ENCODE measurements at regions not wholly inside any gene's neighbourhood (a gene's known extent, or its start where the extent isn't known, plus 50 kb on each side); places are given as distances from the start of the nearest gene placed in this dataset.

- no peak overlapping the region for H3K27ac ChIP-seq
- no peaks in the 10 kb centered on the region for H3K27me3 ChIP-seq
- 63 to 75% methylated on average over 2 of the region's 2 CpGs for WGBS, 2 donors
- H3K36me3 ChIP-seq (ENCODE audit: low read depth, missing control alignments): no peaks in the 10 kb centered on the region
- H3K4me1 ChIP-seq: no peaks in the 10 kb centered on the region
- no peak for DNase-seq
- intact Hi-C loops (cut with DNase I; ENCODE audit: low total_unique reads): no loop called here
- TF ChIP-seq CTCF (IDR thresholded peaks at IDR 0.05) (no peak), POLR2A (IDR thresholded peaks at IDR 0.05) (no peak)
- H3K4me3 ChIP-seq: no peak overlapping the region
- H3K9me3 ChIP-seq: no peaks in the 10 kb centered on the region
Observed at GRCh38 chr7:17722798-17723197, 217.5 kb downstream of the SNX13 start.

GRCh38 chr7:17725821-17726220, 214.5 kb downstream of the SNX13 start:
- DNase-seq: no peak
- no peak overlapping the region for H3K4me3 ChIP-seq
- intact Hi-C loops (cut with DNase I; ENCODE audit: low total_unique reads): no loop called here
- H3K27me3 ChIP-seq: no peaks in the 10 kb centered on the region
- H3K9me3 ChIP-seq: no peaks in the 10 kb centered on the region
- no peak for TF ChIP-seq POLR2A (IDR thresholded peaks at IDR 0.05)
- no peak for TF ChIP-seq CTCF (IDR thresholded peaks at IDR 0.05)
- no peaks in the 10 kb centered on the region for H3K36me3 ChIP-seq (ENCODE audit: low read depth, missing control alignments)
- WGBS, 2 donors: 56 to 67% methylated on average over 2 of the region's 2 CpGs
- H3K4me1 ChIP-seq: no peaks in the 10 kb centered on the region
- no peak overlapping the region for H3K27ac ChIP-seq

- Histone ChIP-seq H3K36me3 (ENCODE audit: low read depth, missing control alignments) (no peaks in the 10 kb centered on the region), H3K4me3 (no peak overlapping the region), H3K4me1 (no peaks in the 10 kb centered on the region), H3K27me3 (no peaks in the 10 kb centered on the region), H3K9me3 (no peaks in the 10 kb centered on the region), H3K27ac (no peak overlapping the region)
- TF ChIP-seq POLR2A (IDR thresholded peaks at IDR 0.05) (no peak), CTCF (IDR thresholded peaks at IDR 0.05) (no peak)
- intact Hi-C loops (cut with DNase I; ENCODE audit: low total_unique reads): no loop called here
- DNase-seq: no peak
- 52 to 62% methylated on average over 3 of the region's 3 CpGs for WGBS, 2 donors
Observed at GRCh38 chr7:17732083-17732482, 208.2 kb downstream of the SNX13 start.
